ENCODE measurements at regions not wholly inside any gene's neighbourhood (a gene's known extent, or its start where the extent isn't known, plus 50 kb on each side); places are given as distances from the start of the nearest gene placed in this dataset.

DNA sequence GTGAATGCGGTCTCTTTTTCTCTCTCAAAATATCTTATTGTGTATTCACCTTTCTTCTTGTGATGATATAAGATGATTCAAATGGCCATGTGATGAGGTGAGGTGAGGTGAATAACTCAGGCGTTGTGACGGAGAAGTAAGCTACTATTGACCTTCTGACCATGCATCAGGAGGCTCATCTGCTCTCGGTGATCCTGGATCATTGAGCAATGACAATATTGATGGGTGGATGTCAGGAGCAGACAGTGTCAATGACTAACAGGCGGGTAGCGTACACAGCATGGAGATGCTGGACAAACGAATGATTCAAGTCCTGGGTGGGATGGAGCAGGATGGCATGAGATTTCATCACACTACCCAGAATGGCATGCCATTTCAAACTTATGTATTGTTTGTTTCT lies 119.6 kb downstream of the PXDC1 start:
- CTCF ChIA-PET, result no interaction called here
- DNase-seq (ENCODE audit: extremely low spot score), result no peak
- POLR2A ChIA-PET, result no interaction called here
- no peak for TF ChIP-seq SUZ12 (IDR thresholded peaks at IDR 0.05)
- TF ChIP-seq, protein P1, sequence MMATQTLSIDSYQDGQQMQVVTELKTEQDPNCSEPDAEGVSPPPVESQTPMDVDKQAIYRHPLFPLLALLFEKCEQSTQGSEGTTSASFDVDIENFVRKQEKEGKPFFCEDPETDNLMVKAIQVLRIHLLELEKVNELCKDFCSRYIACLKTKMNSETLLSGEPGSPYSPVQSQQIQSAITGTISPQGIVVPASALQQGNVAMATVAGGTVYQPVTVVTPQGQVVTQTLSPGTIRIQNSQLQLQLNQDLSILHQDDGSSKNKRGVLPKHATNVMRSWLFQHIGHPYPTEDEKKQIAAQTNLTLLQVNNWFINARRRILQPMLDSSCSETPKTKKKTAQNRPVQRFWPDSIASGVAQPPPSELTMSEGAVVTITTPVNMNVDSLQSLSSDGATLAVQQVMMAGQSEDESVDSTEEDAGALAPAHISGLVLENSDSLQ (IDR thresholded peaks at IDR 0.05), result no peak
- no peak for TF ChIP-seq FOXM1 (IDR thresholded peaks at IDR 0.05; ENCODE audit: borderline replicate concordance)
- no peak for TF ChIP-seq ELF4 (IDR thresholded peaks at IDR 0.05)
- TF ChIP-seq LEF1 (IDR thresholded peaks at IDR 0.05; ENCODE audit: borderline replicate concordance), result no peak
- TF ChIP-seq HDGF (IDR thresholded peaks at IDR 0.05; ENCODE audit: borderline replicate concordance), result no peak
- no peak for TF ChIP-seq NFRKB (IDR thresholded peaks at IDR 0.05)
- TF ChIP-seq L3MBTL2 (conservative IDR thresholded peaks at IDR 0.05), result no peak
- no peak for TF ChIP-seq FOXA1 (IDR thresholded peaks at IDR 0.05)
- no peak for TF ChIP-seq ZNF384 (IDR thresholded peaks at IDR 0.05)
- no peak for TF ChIP-seq SP1 (IDR thresholded peaks at IDR 0.05)
- TF ChIP-seq FOXK2 (IDR thresholded peaks at IDR 0.05), result no peak
- no peak for TF ChIP-seq ARNT (IDR thresholded peaks at IDR 0.05)
- TF ChIP-seq BHLHE40 (IDR thresholded peaks at IDR 0.05; ENCODE audit: borderline replicate concordance), result no peak
- no peak for TF ChIP-seq TARDBP (IDR thresholded peaks at IDR 0.05)
- no peak for TF ChIP-seq CTBP1 (IDR thresholded peaks at IDR 0.05; ENCODE audit: borderline replicate concordance)

DNA sequence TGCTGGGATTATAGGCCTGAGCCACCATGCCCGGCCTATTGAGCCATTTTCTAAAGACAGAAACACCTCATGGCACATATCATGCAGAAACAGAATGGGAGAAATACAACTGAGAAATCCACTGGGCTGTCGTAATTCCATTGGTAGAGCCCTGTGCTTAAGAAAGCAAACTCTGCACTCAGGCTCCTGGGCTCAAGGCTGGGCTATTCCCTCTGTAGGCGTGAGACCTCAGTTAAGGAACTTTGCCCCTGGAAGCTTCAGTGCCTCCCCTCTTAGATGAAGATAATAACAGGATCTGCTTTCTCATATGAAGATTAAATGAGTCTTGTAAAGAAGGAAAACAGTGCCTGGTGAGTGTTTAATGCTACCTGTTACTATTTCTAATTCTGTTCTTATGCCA lies 120.3 kb downstream of the PXDC1 start:
- CTCF ChIA-PET, result no interaction called here
- TF ChIP-seq FOXK2 (IDR thresholded peaks at IDR 0.05) (no peak), FOXM1 (IDR thresholded peaks at IDR 0.05; ENCODE audit: borderline replicate concordance) (no peak), ARNT (IDR thresholded peaks at IDR 0.05) (no peak), TARDBP (IDR thresholded peaks at IDR 0.05) (no peak), HDGF (IDR thresholded peaks at IDR 0.05; ENCODE audit: borderline replicate concordance) (no peak), ZNF384 (IDR thresholded peaks at IDR 0.05) (no peak), ELF4 (IDR thresholded peaks at IDR 0.05) (no peak), BHLHE40 (IDR thresholded peaks at IDR 0.05; ENCODE audit: borderline replicate concordance) (no peak), SUZ12 (IDR thresholded peaks at IDR 0.05) (no peak), NFRKB (IDR thresholded peaks at IDR 0.05) (no peak), LEF1 (IDR thresholded peaks at IDR 0.05; ENCODE audit: borderline replicate concordance) (no peak)
- TF ChIP-seq, protein P1 (IDR thresholded peaks at IDR 0.05), result no peak
- DNase-seq (ENCODE audit: extremely low spot score), result no peak
- POLR2A ChIA-PET, result no interaction called here

DNA sequence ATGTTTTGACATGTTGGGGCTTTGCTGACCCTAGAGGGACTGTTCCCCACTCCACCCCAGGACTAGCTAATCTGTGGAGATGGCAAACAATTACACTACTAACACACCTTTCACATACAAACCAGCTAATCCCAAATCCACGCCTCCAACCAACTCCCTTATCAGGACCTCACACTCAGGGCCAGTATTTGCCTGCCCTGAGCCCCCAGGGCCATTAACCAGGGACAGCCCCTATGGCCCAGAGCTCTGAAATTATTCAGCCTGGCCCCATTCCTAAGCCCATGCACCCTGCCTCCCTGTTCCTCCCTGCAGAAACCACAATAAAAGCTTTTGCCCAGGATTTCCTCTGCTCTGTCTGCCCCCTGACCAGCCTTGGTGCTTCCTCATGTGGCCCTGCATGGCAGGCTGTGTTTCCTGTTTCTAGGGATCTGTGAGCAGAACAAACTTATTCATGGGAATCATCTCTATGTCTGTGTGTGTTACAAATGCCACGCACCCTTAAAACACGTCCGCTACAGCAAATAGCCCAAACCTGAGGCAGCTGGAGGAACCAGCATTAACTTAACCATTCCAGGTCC lies 121.2 kb downstream of the PXDC1 start:
- POLR2A ChIA-PET, result no interaction called here
- TF ChIP-seq HDGF (IDR thresholded peaks at IDR 0.05; ENCODE audit: borderline replicate concordance) (no peak), ELF4 (IDR thresholded peaks at IDR 0.05) (no peak)
- CTCF ChIA-PET, result no interaction called here
- DNase-seq (ENCODE audit: extremely low spot score), result no peak

DNA sequence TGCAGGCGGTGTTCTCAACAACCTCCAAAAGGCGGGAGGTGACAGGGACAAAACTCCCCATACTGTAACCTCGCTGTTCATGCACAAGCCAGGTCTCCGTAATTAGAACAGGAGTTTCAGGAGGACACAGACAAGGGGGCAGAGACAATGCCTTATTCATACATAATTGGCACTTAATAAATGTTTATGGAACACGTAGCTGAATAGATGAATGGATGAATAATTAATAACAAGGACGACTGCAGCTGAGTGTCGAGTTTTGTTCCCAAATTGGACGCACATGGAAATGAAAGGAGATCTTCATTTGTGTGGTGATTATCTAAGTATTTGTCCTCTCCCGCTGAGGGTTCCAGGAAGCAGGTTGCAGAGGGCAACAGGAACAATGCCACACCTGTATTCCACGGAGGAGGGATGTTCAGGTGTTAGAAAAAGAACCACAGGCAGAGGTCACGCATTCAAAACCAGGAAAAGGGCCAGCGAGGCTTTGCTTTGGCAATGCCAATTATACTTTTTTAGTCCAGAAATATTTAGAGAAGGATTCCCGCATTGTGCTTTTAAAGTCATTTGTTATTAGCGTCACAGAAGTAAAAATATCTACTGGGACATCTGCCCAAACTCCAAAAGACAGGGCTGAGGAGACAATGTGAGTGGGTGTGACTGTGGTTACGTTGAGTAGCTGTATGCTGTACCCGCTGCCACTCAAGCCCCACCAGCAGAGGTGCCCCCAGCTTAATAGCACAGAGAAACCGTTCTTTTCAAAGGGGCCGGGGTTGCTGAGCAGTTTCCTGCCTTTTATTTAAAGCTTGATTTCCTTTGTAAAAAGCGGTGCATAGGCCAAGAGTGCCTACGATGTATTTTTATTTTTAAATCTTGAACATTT lies 123.3 kb downstream of the PXDC1 start:
- CTCF ChIA-PET, result no interaction called here
- POLR2A ChIA-PET, result no interaction called here
- no peak for DNase-seq (ENCODE audit: extremely low spot score)
- no peak for TF ChIP-seq SP1 (IDR thresholded peaks at IDR 0.05)
- no peak for TF ChIP-seq CTBP1 (IDR thresholded peaks at IDR 0.05; ENCODE audit: borderline replicate concordance)
- TF ChIP-seq LEF1 (IDR thresholded peaks at IDR 0.05; ENCODE audit: borderline replicate concordance), result no peak
- no peak for TF ChIP-seq FOXM1 (IDR thresholded peaks at IDR 0.05; ENCODE audit: borderline replicate concordance)
- no peak for TF ChIP-seq FOXA1 (IDR thresholded peaks at IDR 0.05)
- no peak for TF ChIP-seq TARDBP (IDR thresholded peaks at IDR 0.05)
- no peak for TF ChIP-seq SUZ12 (IDR thresholded peaks at IDR 0.05)
- no peak for TF ChIP-seq ZNF384 (IDR thresholded peaks at IDR 0.05)
- no peak for TF ChIP-seq ARNT (IDR thresholded peaks at IDR 0.05)
- TF ChIP-seq BHLHE40 (IDR thresholded peaks at IDR 0.05; ENCODE audit: borderline replicate concordance), result no peak
- TF ChIP-seq L3MBTL2 (conservative IDR thresholded peaks at IDR 0.05), result no peak
- no peak for TF ChIP-seq NFRKB (IDR thresholded peaks at IDR 0.05)
- no peak for TF ChIP-seq HDGF (IDR thresholded peaks at IDR 0.05; ENCODE audit: borderline replicate concordance)

DNA sequence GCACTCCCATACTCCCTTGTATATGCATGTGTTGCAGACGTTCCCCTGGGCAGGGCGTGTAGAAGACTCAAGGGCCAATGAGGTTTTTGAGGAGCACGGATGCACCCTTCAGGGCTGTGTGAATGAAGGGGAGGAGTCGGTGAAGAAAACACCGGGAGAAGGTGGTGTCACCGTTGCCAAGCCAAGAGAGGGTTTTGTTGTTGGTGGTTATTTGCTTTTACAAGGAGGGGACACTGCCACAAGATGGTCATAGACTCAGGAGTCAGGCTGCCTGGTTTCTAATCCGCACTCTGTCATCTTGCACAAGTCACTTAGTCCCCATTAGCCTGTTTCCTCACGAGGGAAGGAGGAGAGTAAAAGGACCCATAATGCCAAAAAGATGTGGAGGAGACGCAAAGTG lies 124.0 kb downstream of the PXDC1 start:
- TF ChIP-seq SUZ12 (IDR thresholded peaks at IDR 0.05) (no peak), FOXM1 (IDR thresholded peaks at IDR 0.05; ENCODE audit: borderline replicate concordance) (no peak), HDGF (IDR thresholded peaks at IDR 0.05; ENCODE audit: borderline replicate concordance) (no peak), SP1 (IDR thresholded peaks at IDR 0.05) (no peak), ARNT (IDR thresholded peaks at IDR 0.05) (no peak), TARDBP (IDR thresholded peaks at IDR 0.05) (no peak), FOXA1 (IDR thresholded peaks at IDR 0.05) (no peak), L3MBTL2 (conservative IDR thresholded peaks at IDR 0.05) (no peak), ZNF384 (IDR thresholded peaks at IDR 0.05) (no peak), CTBP1 (IDR thresholded peaks at IDR 0.05; ENCODE audit: borderline replicate concordance) (no peak), NFRKB (IDR thresholded peaks at IDR 0.05) (no peak), BHLHE40 (IDR thresholded peaks at IDR 0.05; ENCODE audit: borderline replicate concordance) (no peak), ELF4 (IDR thresholded peaks at IDR 0.05) (no peak)
- TF ChIP-seq, protein P1 (IDR thresholded peaks at IDR 0.05), result no peak
- no peak for DNase-seq (ENCODE audit: extremely low spot score)
- POLR2A ChIA-PET, result no interaction called here
- CTCF ChIA-PET, result no interaction called here
